Glomerular visceral epithelial cell (primary cell): ENCODE measurements at regions not wholly inside any gene's neighbourhood (a gene's known extent, or its start where the extent isn't known, plus 50 kb on each side); places are given as distances from the start of the nearest gene placed in this dataset.
A peak's percentile ranks its signal among the peaks of the same experiment; 100 is the strongest.
"Not testable (repeated sequence)": the region's sequence is repeated elsewhere in the genome, so short reads cannot be mapped to it uniquely, and the experiment has no call there.

Experiments used
- DNase-seq: peaks from one replicate; pipeline ENCODE4 v3.0.0-alpha.2; 2016; ENCODE audit errors: extremely low spot score

- DNase-seq, result no peak
Measured at GRCh38 chr3:169029674-169030285, 633.7 kb downstream of the MECOM start.

DNA sequence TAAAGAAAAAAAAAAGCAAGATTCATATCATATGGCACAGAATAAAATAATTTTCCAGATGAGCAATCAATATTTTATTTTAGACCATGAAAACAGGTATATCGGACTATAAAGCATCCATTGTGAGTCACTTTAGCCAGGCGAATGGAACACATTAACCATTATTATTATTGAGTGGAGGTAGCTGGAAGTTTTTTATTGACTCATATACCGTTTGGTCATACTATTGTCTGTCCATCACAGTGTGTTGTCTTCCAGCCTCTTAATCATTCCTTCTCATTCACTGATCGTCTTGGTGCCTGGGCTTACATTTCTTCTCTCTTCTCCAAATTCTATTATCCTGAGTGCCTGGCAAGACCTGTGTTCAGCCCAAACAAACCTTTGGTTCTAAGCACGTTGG is 634.8 kb downstream of the MECOM start:
- DNase-seq, result peak; percentile 6

DNA sequence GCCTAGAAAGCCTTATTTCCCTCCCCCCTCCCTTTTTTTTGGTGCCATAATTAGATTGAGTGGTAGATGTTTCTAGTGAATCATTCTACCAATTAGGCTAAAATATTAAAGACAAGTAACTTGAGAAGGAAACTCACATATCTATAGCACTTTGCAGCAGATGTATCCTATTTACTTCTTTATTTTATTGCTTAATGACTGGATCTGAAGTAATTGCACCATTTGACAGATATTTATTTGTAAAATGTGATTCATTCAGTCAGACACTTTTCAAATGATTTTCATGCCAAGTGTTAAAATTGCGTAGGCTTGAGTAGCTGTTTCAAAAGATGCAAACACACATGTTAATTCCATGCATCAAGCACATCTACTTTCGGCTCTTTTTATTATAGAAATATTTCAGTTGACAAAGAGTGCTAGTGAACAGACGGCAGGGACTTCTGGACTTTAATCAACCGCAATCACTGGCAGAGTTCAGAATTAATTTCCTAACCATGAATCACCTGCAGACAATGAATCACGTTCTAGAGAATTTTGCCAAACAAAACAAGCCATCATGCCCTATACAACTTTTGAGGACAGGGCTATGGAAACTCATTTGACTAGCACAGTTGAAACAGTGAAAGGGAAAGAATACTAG is 636.8 kb downstream of the MECOM start:
- DNase-seq, result peak; percentile 81

GRCh38 chr3:169022457-169022856 is 641.1 kb downstream of the MECOM start:
- DNase-seq, result no peak

DNA sequence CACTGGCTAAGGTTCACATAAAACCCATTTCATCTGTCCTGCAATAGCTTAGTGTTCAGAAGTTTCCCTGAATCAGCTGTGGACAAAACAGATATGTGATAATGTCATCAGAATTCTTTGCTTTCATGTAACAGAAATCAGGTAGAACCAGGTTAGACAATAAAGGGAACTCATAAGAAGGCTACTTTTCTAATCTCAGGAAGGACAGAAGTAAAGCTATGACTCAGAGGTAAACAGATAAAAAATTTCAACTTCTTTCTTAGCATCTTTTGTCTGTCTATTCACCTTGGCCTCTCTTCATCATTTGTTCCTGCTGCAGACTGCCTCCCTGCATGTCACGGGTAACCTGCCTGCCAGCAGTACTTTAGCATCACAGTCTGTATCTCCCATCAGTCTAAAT is 643.1 kb downstream of the MECOM start:
- DNase-seq, result no peak

- no peak for DNase-seq
Measured at GRCh38 chr3:169009453-169009852, 654.1 kb downstream of the MECOM start.

DNA sequence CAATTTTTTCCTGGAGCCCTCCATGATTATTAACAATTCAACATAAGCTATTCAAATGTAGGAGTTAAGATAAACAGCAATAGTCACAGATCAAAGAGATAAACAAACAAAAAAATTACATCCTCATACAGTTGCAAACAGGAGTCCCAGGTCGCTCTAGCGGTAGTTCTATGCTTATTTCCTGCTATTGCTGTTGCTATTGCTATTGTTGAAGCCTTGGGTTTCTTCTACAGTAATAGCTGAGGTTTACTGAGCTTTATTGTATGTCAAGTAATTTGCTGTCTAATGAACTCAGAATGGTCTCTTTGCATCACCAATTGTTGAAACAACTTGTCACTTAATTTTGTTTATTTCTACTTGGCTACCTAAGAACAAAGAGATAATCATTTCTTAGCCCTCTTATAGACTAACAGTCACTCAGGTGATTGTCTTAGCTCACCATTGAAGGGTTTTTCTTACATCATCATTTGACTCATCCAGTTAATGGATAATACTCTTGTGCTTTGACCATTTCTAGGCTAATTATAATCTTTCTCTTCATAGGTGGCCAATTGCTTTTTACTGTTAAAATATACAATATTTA is 654.6 kb downstream of the MECOM start:
- peak; percentile 2 for DNase-seq

GRCh38 chr3:169007145-169007544 is 656.4 kb downstream of the MECOM start:
- DNase-seq, result no peak

GRCh38 chr3:169006398-169006797 is 657.1 kb downstream of the MECOM start:
- not testable (repeated sequence) for DNase-seq

DNA sequence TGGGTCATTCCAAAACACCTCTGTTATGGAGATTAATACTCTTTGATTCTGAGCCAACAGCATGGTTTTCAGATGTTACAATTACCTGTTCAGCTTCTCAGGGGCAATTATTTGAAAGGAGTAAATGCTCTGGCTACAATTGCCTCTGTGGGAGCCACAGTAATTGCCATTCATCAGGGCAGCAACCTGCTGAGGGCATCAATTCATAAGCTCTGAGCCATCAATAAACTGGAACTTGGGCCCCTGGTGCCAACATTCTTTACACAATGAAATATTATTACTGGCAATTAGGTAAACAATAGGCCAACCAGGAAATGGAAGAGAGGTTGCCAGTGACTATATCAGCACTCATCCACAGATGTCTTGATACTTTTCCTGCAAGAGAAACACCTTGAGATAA is 660.8 kb downstream of the MECOM start:
- no peak for DNase-seq

- DNase-seq, result no peak
Measured at GRCh38 chr3:168998792-168999191, 664.7 kb downstream of the MECOM start.

- no peak for DNase-seq
Measured at GRCh38 chr3:168997488-168997887, 666.0 kb downstream of the MECOM start.

- no peak for DNase-seq
Measured at GRCh38 chr3:168996622-168997021, 666.9 kb downstream of the MECOM start.

GRCh38 chr3:168995129-168995528 is 668.4 kb downstream of the MECOM start:
- DNase-seq, result no peak

DNA sequence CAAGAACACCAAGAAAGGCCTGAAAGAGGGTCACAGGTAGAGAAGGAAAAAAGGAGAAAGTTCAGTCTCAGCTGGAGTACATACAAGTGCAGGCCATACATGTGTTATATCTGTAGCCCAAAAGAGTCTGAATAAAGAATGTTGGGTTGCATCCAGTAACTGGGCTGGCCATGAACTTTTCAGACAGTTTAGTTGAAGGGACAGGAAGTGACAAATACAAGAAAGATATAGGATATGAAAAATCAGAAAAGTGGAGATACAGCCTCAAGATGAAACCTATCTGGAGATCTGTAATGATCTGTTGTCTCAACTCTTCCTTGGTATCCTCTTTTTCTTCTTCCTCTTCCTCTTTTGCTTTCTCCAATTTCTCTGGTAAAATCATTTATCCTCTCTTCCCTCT is 671.7 kb downstream of the MECOM start:
- no peak for DNase-seq

DNA sequence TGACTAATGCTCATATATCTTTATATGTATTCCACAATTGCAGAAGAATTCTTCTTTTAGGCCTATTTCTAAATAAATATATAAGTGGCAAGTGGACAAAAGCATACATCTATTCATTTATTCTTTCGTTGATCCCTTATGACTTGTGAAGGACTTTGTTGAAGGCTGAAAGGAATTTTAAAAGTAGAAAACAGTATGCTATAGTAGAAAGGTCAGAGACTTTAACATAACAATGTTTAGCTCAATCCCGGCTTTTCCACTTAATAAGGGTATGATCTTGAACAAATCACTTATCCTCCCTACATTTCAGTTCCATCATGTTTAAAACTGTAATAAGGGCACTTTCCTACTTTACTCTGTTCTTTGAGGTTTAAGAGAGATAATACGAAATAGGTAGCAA is 672.9 kb downstream of the MECOM start:
- DNase-seq, result no peak

- no peak for DNase-seq
Measured at GRCh38 chr3:168990134-168990533, 673.4 kb downstream of the MECOM start.

GRCh38 chr3:168989396-168989795 is 674.1 kb downstream of the MECOM start:
- DNase-seq, result no peak

GRCh38 chr3:168988853-168989252 is 674.7 kb downstream of the MECOM start:
- no peak for DNase-seq

DNA sequence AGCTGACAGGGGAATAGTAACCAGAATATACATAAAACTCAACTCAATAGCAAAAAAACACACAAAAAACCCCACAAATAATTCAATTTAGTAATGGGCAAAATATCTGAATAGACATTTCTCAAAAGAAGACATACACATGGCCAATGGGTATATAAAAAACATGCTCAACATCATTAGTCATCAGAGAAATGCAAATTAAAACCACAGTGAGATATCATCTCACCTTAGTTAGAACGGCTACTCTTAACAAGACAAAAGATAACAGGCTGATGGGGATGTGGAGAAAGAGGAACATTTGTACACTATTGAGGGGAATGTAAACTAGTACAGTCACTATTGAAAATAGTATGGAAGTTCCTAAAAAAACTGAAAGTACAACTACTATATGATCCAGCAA is 678.6 kb downstream of the MECOM start:
- DNase-seq, result no peak

DNA sequence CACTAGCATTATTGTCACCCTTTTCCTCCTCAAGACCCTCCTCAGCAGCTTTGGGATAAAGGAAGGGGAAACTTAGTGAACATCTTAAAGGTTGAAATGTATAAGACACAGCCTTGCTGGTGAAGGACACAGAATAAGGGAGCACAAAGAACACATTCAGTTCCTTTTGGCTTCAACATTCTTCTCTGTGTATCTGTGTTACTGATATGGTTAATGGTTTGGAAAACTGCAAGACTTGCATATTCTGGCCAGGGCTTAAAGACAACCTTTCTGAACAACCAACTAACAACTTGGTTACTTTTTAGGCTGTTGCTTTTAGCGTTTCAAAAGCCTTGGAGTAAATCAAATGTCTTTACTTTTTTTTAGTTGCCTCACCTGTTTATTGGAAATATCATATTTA is 680.5 kb downstream of the MECOM start:
- no peak for DNase-seq

- no peak for DNase-seq
Measured at GRCh38 chr3:168981396-168981795, 682.1 kb downstream of the MECOM start.

DNA sequence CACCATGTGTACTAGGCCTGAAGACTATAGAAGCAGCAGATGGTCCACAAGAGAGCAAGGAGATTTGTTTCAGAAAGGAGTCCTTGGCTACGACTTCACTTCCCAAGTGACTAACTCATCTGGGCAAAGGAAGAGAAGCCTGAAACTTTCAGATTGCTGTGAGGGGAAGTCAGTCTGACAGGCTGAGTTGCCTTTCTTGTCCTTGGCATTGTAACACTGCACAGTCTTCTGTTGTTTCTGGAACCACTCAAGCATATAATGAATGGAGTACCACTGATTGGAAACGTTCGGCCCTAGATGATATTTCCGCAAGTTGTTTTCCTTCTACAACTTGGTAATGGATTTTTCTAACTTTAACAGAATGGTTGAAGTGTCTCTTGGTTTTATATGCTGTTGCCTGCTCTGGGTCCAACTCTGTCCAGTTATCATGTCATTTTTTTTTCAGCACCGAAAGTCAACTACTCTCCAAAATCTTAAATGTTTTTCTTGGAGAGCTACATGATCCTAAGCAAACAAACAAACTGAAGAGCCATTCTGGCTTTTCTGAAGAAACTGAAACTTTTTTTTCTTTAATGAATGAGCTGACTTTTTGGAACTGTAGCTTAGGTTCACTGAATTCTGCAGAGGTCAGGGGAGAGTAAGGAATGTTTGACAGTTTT is 685.7 kb downstream of the MECOM start:
- no peak for DNase-seq
